NCI-H187 treated with DMSO at 0.1 percent for 48 hours (cell line): ENCODE measurements at regions not wholly inside any gene's neighbourhood (a gene's known extent, or its start where the extent isn't known, plus 50 kb on each side); places are given as distances from the start of the nearest gene placed in this dataset.

Source experiments
- DNase-seq: peaks from one replicate; lab custom pipeline; 2025; lab: John Stamatoyannopoulos, UW

GRCh38 chr20:40319741-40320516 lies 369.1 kb downstream of the MAFB start:
- peak; percentile 70 for DNase-seq

GRCh38 chr20:40319056-40319455 lies 370.0 kb downstream of the MAFB start:
- no peak for DNase-seq

- DNase-seq: no peak
These were observed 371.8 kb downstream of the MAFB start for GRCh38 chr20:40317156-40317790.

DNA sequence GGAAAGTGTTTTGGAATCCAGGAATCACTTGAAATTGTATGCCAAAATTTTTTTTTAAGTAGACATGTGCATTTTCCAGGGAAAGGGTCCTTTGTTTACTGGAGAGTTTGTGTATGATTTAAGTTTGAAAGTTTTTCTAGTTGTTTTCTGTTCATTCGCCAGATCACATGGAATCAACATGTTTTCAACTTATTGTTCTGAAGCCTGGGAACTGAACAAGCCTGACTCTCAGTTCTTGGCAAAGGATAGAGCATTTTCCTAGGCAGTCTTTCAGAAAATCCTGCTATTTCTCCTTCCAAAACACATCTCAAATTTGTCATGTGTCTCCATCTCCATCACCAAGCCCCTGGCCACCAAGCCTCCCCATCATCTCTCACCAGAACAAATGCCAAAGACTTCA lies 374.8 kb downstream of the MAFB start:
- DNase-seq: no peak

- DNase-seq: no peak
These were observed 375.3 kb downstream of the MAFB start for GRCh38 chr20:40313730-40314129.

DNA sequence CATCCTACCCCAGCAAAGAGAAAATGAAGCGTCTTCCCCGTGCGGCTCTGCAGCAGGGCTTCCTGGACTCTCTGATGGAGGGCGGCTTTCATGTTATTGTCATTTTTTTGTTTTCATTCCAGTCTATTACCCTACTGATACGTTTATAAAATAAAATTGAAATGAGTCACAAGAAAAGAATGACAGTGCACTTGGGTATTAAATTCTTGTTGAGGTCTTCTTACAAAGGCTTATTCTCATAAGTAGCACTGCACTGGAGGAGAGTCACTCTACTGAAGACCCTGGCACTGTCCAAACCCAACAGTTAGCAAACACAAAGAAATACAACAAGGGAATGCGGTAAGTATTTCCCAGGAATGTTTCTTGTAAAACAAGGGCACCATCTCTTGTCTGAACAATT lies 379.3 kb downstream of the MAFB start:
- DNase-seq: no peak

DNA sequence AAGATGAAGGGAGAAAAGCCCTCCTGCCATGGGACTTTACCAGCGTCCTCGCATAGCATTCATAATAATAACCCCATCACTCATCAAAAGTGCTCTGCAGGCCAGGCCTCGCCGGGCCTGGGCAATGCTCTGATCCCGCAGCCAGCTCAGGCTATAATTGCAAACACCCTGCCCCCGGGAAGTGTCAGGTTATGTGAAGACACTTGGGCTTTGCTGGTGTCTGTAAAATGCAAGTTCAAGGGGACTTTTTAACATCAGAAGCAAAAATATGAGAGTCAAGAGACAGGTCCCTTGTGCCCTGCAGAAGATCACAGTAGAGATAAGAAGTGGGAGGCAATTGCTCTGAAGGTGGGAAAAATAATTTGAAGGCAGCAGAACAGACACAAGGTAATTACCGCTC lies 381.0 kb downstream of the MAFB start:
- DNase-seq: no peak

DNA sequence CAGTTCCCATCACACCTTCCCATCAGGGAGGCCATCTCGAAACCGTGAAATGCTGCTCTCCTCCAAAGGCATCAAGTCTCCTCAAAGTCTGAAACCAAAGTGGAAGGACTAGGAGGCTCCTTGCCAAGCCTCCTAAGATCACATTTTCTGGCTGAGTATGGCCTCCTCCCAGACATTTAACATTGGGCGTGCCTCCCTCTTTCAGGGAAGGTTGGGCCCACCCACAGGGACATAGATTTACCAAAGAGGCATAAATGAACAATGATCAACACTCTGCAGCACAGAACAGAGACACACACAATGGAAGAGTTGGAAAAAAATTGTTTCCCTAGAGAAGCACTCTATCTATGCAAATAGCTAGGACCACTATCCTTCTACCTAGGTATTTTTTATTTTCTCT lies 381.8 kb downstream of the MAFB start:
- no peak for DNase-seq

GRCh38 chr20:40305303-40305702 lies 383.7 kb downstream of the MAFB start:
- no peak for DNase-seq

DNA sequence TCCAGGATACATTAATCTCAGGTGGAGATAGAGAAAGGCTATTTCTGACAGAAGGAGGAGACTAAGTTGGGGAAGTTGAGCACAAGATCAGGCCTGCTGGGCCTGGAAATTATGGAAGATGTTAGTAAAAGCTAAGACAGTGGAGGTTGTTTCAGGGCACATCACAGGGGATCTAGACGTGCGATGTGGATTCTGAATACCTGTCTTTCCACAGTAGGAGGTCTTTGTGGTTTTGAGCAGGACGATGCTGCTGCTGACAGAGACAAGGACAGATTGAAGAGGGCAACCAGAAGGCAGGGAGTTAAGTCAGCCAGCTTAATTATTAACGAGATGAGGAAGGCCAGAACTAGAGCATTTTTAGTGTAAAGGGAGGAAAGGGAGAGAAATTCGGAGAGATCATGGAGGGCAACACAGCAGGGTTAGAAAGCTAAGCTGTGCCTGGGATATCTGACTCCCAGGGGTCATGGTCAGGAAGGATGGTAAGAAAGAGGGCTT lies 384.9 kb downstream of the MAFB start:
- no peak for DNase-seq

GRCh38 chr20:40294747-40295146 lies 394.3 kb downstream of the MAFB start:
- no peak for DNase-seq

GRCh38 chr20:40294175-40294574 lies 394.9 kb downstream of the MAFB start:
- DNase-seq: no peak

- DNase-seq: no peak
These were observed 395.3 kb downstream of the MAFB start for GRCh38 chr20:40293740-40294139.

DNA sequence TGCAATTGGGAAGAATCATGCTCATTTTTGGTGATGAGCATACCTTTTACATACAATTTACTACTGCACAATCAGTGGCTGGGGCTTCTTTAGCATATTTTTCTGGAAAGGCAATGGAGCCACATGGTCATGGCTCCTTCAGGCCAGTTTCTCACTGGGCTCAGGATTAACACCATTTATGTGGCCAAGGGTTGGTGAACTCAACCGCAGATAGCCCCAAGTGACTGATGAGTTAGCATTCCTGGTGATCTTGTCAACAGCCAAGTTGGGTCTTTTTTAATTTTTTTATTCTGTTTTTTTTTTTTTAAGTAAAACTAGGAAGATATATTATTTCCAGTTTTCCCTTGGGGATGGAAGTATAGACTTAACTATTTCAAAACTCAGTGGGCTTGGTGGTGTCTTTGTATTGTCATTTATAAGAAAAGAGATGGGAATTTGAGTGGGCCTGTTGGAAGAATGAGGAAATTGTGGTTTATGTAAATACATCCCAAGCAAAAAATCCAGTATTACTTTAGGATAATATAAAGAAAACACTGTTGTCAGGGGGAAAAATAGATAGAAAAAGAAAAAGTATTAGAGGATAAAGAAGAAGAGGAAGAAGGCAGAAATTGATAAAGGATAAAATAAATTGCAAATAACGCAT lies 397.4 kb downstream of the MAFB start:
- no peak for DNase-seq

DNA sequence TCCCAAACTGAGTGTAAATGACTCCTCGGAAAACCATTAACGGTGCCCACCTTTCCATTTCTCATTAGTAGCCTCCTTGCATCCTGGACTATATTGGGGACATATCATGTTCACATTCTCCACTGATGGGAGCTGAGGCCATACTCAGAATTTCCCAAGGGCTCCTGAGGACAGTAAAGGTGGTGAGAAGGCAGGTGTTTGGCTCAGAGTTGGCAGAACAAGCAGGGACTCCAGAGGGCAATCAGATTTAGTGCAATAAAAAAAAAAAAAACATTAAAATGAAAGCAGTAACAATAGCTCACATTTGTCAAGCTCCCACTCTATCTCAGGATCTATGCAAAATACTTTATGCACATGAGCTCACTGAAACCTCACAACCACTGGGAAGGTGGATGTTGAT lies 401.4 kb downstream of the MAFB start:
- DNase-seq: no peak

DNA sequence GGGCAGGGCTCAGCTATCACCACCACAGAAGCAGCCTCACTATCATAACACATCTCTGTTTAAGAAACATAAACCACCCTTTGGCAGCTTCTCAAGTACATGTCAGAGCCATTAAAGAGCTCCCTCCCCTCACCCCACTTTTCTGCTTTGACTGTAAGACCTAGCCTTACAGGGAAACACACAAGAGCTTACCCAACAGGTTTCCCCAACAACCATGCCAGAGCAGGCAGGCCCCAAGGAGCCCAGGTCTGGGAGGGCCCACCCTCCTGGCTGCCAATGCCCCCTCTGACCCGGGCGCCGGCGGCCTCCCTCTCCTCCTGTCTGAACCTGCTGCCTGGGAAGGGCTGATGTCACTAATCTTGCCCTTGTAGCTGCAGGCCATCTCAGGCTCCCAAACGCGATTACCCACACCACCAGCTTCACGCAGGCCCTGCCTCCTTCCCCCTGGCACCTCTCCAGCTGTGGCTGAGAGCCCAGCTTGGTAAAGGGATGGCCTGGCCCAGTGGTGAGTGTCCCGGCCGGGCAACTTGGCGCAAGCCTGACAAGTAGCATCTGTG lies 402.0 kb downstream of the MAFB start:
- no peak for DNase-seq

DNA sequence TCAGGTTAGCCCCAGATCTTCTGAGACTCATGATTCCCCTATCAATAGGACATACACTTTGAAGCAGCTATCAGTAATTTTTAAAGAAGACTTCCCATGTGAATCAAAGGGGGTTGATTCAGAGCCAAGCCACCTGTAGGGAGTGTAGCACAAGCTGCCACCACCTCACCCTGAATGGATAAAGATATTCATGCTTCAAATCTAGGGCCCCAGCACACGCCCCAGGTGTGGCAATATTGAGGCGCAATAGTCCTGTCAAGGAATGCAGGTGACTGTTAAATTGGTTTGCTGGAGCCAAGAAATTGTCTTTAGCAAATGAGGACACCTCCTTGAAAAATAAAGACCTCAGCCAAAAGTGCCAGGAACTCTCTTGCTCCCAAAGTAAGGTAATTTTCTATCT lies 404.4 kb downstream of the MAFB start:
- no peak for DNase-seq

DNA sequence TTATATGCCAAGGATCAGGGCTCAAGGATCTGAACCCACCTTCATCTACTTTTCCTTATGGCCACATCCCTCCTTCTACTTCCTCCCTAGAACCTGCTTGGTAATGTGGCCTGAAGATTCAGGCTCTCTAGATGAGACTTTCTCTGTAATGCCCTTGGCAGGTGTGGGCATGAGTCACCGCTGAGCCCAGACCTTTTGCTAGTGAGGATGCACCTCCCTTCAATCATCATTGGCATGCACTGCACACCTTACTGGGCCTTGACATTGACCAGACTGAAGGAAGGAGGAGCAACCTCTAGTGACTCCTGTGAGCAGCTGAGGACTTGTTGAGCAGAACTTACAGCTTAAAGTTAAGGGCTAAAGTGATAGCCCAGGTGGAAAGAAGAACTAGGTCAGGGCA lies 405.3 kb downstream of the MAFB start:
- no peak for DNase-seq

DNA sequence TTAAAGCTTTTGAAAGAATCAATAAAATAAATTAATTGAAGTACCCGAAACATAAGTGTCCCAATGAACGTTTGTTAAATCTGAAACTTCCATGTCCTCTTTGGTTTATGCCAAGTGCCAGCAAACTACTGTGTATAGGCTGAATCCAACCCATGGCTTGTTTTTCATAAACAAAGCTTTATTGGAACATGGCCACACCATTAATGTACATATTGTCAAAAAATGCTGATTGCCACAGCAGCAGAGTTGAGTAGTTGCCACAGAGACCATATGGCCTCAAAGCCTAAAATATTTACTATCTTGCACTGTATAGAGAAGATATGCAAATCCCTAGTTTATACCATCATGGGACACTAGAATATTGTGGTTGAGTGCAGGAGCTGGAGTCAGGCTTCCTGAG lies 406.1 kb downstream of the MAFB start:
- no peak for DNase-seq

- no peak for DNase-seq
These were observed 406.5 kb downstream of the MAFB start for GRCh38 chr20:40282541-40282940.

DNA sequence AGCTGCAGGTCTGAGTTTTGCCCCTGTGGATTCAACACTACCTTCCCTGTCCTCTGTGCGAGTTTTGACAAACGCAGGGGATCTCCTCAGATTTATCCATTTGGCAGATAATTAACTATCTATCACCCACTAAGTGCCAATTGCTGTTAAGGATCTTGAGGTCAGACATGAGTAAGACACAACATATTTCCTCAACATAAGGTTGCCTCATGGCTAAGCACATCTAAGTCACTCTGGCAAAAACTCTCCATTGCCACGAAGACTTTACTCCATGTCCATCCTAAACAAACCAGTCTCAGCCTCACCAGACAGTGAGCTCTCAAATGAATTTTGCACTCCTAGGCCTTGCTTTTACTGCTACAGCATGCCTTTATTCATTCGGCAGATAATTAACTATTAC lies 408.4 kb downstream of the MAFB start:
- no peak for DNase-seq

- no peak for DNase-seq
These were observed 409.6 kb downstream of the MAFB start for GRCh38 chr20:40279390-40279789.

GRCh38 chr20:40278673-40279072 lies 410.4 kb downstream of the MAFB start:
- DNase-seq: no peak
